ENCODE measurements at regions not wholly inside any gene's neighbourhood (a gene's known extent, or its start where the extent isn't known, plus 50 kb on each side); places are given as distances from the start of the nearest gene placed in this dataset.

DNA sequence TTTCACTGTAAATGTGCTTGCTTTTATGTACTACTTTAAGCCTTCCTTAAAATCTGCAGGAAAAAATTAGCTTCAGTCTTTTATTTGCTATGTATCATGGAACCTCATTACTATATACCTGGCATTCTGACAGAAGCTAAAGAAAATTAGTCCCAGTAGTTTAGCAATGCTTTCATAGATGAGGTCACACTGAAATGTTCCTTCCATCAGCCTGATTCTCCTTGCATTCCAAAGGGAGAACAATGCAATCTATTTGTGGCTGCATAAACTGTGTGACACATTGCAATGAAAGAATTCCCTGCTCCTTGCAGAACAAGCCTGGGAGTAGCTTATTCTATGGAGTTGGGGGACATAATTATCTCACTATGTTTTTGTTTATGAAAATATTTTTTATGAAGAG is 691.5 kb upstream of the ARPP21 start:
- H3K36me3 Mint-ChIP-seq (ENCODE audit: low read depth): no peaks in the 10 kb centered on the region
- DNase-seq: no peak
- H3K4me1 Mint-ChIP-seq (ENCODE audit: low read depth): no peaks in the 10 kb centered on the region
- H3K27me3 Mint-ChIP-seq (ENCODE audit: insufficient read depth): no peaks in the 10 kb centered on the region
- peaks cover 41% of the 10 kb centered on the region for H3K9me3 Mint-ChIP-seq
- no peak overlapping the region for H3K27ac Mint-ChIP-seq
- TF ChIP-seq, protein P1, sequence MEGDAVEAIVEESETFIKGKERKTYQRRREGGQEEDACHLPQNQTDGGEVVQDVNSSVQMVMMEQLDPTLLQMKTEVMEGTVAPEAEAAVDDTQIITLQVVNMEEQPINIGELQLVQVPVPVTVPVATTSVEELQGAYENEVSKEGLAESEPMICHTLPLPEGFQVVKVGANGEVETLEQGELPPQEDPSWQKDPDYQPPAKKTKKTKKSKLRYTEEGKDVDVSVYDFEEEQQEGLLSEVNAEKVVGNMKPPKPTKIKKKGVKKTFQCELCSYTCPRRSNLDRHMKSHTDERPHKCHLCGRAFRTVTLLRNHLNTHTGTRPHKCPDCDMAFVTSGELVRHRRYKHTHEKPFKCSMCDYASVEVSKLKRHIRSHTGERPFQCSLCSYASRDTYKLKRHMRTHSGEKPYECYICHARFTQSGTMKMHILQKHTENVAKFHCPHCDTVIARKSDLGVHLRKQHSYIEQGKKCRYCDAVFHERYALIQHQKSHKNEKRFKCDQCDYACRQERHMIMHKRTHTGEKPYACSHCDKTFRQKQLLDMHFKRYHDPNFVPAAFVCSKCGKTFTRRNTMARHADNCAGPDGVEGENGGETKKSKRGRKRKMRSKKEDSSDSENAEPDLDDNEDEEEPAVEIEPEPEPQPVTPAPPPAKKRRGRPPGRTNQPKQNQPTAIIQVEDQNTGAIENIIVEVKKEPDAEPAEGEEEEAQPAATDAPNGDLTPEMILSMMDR (IDR thresholded peaks at IDR 0.05): no peak
- no peak overlapping the region for H3K4me3 Mint-ChIP-seq

GRCh38 chr3:34948517-34948916 is 690.8 kb upstream of the ARPP21 start:
- no peak overlapping the region for H3K27ac Mint-ChIP-seq
- peaks cover 41% of the 10 kb centered on the region for H3K9me3 Mint-ChIP-seq
- DNase-seq: no peak
- no peaks in the 10 kb centered on the region for H3K4me1 Mint-ChIP-seq (ENCODE audit: low read depth)
- H3K27me3 Mint-ChIP-seq (ENCODE audit: insufficient read depth): no peaks in the 10 kb centered on the region
- TF ChIP-seq, protein P1 (IDR thresholded peaks at IDR 0.05): no peak
- H3K36me3 Mint-ChIP-seq (ENCODE audit: low read depth): no peaks in the 10 kb centered on the region
- no peak overlapping the region for H3K4me3 Mint-ChIP-seq

DNA sequence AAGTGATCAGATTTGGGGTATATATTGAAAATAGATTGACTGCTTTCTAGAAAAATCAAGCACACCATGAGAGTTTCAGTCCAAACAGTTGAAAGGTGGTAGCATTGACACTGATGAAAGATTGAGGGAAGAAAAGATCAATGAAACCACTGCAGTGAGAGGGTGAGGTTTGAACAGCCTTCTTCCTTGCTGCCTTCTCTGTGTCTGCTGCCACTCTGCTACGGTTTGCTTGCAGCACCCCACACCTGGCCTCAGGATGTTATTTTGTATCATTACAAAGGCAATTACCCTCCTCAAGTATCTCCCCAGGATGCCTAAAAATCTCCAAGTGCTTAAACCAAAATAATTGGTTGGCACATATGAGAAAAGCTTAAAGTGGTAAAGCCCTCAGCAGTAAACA is 683.6 kb upstream of the ARPP21 start:
- Mint-ChIP-seq H3K4me1 (ENCODE audit: low read depth) (no peaks in the 10 kb centered on the region), H3K27ac (no peak overlapping the region)

DNA sequence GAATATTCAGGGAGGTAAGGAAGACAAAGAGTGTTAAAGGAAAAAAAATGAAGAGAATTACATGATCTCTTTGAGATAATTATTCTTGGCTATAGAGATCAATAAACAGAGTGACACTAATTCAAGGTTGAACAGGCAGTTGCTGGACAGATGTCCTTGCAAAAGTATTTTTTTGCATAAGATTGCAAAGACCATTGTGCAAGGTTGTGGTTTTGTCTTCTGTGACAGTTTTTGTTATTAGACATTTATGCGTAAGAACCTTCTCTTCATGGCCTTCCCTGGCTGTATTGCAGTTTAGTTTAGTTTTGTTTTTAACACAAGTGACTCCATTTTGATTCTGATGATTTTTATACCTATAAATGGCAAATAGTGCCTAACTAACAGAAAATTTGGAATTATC is 682.8 kb upstream of the ARPP21 start:
- H3K27me3 Mint-ChIP-seq (ENCODE audit: insufficient read depth): no peaks in the 10 kb centered on the region; the same call in 1 of the 2 replicates
- peaks cover 58% of the 10 kb centered on the region for H3K9me3 Mint-ChIP-seq
- peaks cover 3% of the 10 kb centered on the region; the same call in 1 of the 2 replicates for H3K36me3 Mint-ChIP-seq (ENCODE audit: low read depth)
- TF ChIP-seq, protein P1 (IDR thresholded peaks at IDR 0.05): no peak
- no peak overlapping the region for H3K27ac Mint-ChIP-seq
- DNase-seq: no peak
- no peak overlapping the region for H3K4me3 Mint-ChIP-seq
- H3K4me1 Mint-ChIP-seq (ENCODE audit: low read depth): no peaks in the 10 kb centered on the region

More for the DNA sequence above, 683.6 kb upstream of the ARPP21 start:
- TF ChIP-seq, protein P1 (IDR thresholded peaks at IDR 0.05): no peak
- H3K36me3 Mint-ChIP-seq (ENCODE audit: low read depth): peaks cover 3% of the 10 kb centered on the region; the same call in 1 of the 2 replicates
- peaks cover 55% of the 10 kb centered on the region for H3K9me3 Mint-ChIP-seq
- H3K4me3 Mint-ChIP-seq: no peak overlapping the region
- no peaks in the 10 kb centered on the region; the same call in 1 of the 2 replicates for H3K27me3 Mint-ChIP-seq (ENCODE audit: insufficient read depth)
- no peak for DNase-seq

DNA sequence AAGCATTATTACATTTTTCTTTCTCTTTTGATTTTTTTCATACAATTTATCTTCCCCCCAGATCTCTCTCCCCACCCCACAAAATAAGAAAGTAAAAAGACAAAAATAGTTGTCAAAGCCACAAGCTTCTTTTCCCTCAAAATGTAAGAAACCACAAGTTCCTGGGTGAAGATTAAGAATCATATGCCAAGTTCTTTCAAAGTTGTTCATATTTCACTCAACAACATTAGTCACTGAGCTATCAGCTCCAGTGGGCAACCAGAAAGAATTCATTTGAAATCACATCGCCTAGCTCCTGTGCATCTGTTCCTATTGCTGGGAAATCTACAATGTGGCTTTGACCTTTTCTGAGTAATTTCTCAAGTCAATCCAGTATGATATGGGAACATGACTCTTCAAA is 681.6 kb upstream of the ARPP21 start:
- no peak for DNase-seq
- H3K9me3 Mint-ChIP-seq: peaks cover 61% of the 10 kb centered on the region
- H3K27ac Mint-ChIP-seq: no peak overlapping the region
- TF ChIP-seq, protein P1 (IDR thresholded peaks at IDR 0.05): no peak
- H3K4me1 Mint-ChIP-seq (ENCODE audit: low read depth): no peaks in the 10 kb centered on the region
- H3K36me3 Mint-ChIP-seq (ENCODE audit: low read depth): peaks cover 3% of the 10 kb centered on the region; the same call in 1 of the 2 replicates
- H3K4me3 Mint-ChIP-seq: no peak overlapping the region
- no peaks in the 10 kb centered on the region; the same call in 1 of the 2 replicates for H3K27me3 Mint-ChIP-seq (ENCODE audit: insufficient read depth)

DNA sequence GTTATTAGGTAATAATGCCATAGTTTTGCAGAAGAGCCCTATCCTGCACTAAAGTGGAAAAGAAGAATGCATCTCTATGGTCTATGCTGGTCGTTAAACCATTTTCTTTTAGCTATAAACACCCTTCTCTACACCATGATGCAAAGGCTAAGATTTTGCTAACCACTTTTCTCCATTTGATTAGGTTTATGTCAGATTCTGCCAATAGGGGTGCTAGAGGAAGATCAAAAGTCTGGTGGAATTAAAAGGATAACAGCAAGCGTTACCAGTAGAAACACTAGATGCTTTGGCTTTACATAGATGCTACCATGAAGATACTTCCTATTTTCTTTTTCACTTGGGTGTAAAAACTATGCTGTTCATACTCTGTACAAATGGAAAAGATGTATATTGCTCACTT is 669.8 kb upstream of the ARPP21 start:
- no peaks in the 10 kb centered on the region for H3K36me3 Mint-ChIP-seq (ENCODE audit: low read depth)
- no peaks in the 10 kb centered on the region for H3K4me1 Mint-ChIP-seq (ENCODE audit: low read depth)
- no peaks in the 10 kb centered on the region; the same call in 1 of the 2 replicates for H3K27me3 Mint-ChIP-seq (ENCODE audit: insufficient read depth)
- no peak overlapping the region for H3K27ac Mint-ChIP-seq
- H3K9me3 Mint-ChIP-seq: peaks cover 19% of the 10 kb centered on the region
- TF ChIP-seq, protein P1 (IDR thresholded peaks at IDR 0.05): no peak
- H3K4me3 Mint-ChIP-seq: no peak overlapping the region
- no peak for DNase-seq
